ENCODE measurements at regions not wholly inside any gene's neighbourhood (a gene's known extent, or its start where the extent isn't known, plus 50 kb on each side); places are given as distances from the start of the nearest gene placed in this dataset.

DNA sequence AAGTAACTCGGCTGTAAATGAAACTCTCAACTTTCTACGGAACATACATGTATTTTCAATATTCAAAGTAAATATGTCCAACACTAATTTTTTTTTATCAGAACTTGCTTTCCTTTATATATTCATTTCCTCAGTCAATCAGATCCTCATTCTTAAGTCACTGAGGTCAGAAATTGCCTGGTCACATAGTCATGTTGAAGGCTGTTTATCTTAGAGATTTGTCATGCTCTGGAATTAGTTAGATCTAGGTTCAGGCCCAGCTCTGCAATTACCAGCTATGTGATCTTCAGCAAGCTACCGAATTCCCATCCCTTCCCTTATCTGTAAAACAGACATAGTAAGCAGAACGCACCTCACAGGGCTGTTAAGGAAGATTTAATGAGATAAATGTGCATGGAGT is 228.8 kb downstream of the SPCS3 start:
- no peaks in the 10 kb centered on the region for H3K27me3 Mint-ChIP-seq (ENCODE audit: low read depth, poor library complexity)
- H3K4me1 Mint-ChIP-seq, result peaks cover 38% of the 10 kb centered on the region
- peak overlapping the region; percentile 54 for H3K27ac Mint-ChIP-seq
- no peak for DNase-seq
- TF ChIP-seq, protein P1, sequence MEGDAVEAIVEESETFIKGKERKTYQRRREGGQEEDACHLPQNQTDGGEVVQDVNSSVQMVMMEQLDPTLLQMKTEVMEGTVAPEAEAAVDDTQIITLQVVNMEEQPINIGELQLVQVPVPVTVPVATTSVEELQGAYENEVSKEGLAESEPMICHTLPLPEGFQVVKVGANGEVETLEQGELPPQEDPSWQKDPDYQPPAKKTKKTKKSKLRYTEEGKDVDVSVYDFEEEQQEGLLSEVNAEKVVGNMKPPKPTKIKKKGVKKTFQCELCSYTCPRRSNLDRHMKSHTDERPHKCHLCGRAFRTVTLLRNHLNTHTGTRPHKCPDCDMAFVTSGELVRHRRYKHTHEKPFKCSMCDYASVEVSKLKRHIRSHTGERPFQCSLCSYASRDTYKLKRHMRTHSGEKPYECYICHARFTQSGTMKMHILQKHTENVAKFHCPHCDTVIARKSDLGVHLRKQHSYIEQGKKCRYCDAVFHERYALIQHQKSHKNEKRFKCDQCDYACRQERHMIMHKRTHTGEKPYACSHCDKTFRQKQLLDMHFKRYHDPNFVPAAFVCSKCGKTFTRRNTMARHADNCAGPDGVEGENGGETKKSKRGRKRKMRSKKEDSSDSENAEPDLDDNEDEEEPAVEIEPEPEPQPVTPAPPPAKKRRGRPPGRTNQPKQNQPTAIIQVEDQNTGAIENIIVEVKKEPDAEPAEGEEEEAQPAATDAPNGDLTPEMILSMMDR (IDR thresholded peaks at IDR 0.05), result no peak
- H3K4me3 Mint-ChIP-seq, result no peak overlapping the region
- H3K9me3 Mint-ChIP-seq, result peaks cover 10% of the 10 kb centered on the region
- no peaks in the 10 kb centered on the region for H3K36me3 Mint-ChIP-seq (ENCODE audit: low read depth)

GRCh38 chr4:176549161-176549865 is 229.5 kb downstream of the SPCS3 start:
- TF ChIP-seq, protein P1 (IDR thresholded peaks at IDR 0.05), result no peak
- DNase-seq, result no peak
- Mint-ChIP-seq H3K4me1 (peaks cover 38% of the 10 kb centered on the region), H3K36me3 (ENCODE audit: low read depth) (no peaks in the 10 kb centered on the region), H3K27ac (peak overlapping the region; percentile 54), H3K4me3 (no peak overlapping the region), H3K27me3 (ENCODE audit: low read depth, poor library complexity) (no peaks in the 10 kb centered on the region), H3K9me3 (peaks cover 10% of the 10 kb centered on the region)

DNA sequence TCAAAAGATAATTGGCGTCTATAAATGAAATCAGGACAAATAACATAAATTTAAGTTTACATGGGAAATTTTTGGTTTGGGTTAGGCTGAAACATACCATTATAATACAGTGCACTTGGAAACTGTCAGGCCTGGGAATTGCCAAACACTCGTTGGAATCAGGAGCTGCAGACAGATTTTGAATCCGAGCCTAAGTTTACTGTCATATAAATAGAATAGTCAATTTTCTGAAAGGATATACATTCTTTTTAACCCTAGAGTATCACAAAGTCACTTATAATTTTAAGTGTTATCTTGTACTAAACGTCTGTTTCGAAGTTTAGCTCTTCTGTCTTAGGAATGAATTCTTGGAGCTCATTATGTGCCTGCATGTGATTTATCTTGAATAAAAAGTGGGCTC is 234.1 kb downstream of the VEGFC start:
- no peak overlapping the region for H3K4me3 Mint-ChIP-seq
- H3K9me3 Mint-ChIP-seq, result no peaks in the 10 kb centered on the region
- DNase-seq, result no peak
- no peaks in the 10 kb centered on the region for H3K36me3 Mint-ChIP-seq (ENCODE audit: low read depth)
- H3K27ac Mint-ChIP-seq, result no peak overlapping the region
- TF ChIP-seq, protein P1 (IDR thresholded peaks at IDR 0.05), result no peak
- H3K27me3 Mint-ChIP-seq (ENCODE audit: low read depth, poor library complexity), result peaks cover 6% of the 10 kb centered on the region
- peaks cover 6% of the 10 kb centered on the region for H3K4me1 Mint-ChIP-seq

- H3K27ac Mint-ChIP-seq, result peak overlapping the region; percentile 0
- TF ChIP-seq, protein P1 (IDR thresholded peaks at IDR 0.05), result no peak
- H3K36me3 Mint-ChIP-seq (ENCODE audit: low read depth), result no peaks in the 10 kb centered on the region
- H3K4me3 Mint-ChIP-seq, result no peak overlapping the region
- peaks cover 6% of the 10 kb centered on the region for H3K27me3 Mint-ChIP-seq (ENCODE audit: low read depth, poor library complexity)
- no peak for DNase-seq
- H3K4me1 Mint-ChIP-seq, result peaks cover 6% of the 10 kb centered on the region
- no peaks in the 10 kb centered on the region for H3K9me3 Mint-ChIP-seq
Measured at GRCh38 chr4:176561368-176561767, 231.4 kb downstream of the VEGFC start.

GRCh38 chr4:176563591-176563990 is 229.1 kb downstream of the VEGFC start:
- no peaks in the 10 kb centered on the region for H3K36me3 Mint-ChIP-seq (ENCODE audit: low read depth)
- TF ChIP-seq, protein P1 (IDR thresholded peaks at IDR 0.05), result no peak
- no peak overlapping the region for H3K27ac Mint-ChIP-seq
- peaks cover 6% of the 10 kb centered on the region for H3K4me1 Mint-ChIP-seq
- no peak overlapping the region for H3K4me3 Mint-ChIP-seq
- peaks cover 6% of the 10 kb centered on the region for H3K27me3 Mint-ChIP-seq (ENCODE audit: low read depth, poor library complexity)
- no peaks in the 10 kb centered on the region for H3K9me3 Mint-ChIP-seq
- DNase-seq, result no peak

DNA sequence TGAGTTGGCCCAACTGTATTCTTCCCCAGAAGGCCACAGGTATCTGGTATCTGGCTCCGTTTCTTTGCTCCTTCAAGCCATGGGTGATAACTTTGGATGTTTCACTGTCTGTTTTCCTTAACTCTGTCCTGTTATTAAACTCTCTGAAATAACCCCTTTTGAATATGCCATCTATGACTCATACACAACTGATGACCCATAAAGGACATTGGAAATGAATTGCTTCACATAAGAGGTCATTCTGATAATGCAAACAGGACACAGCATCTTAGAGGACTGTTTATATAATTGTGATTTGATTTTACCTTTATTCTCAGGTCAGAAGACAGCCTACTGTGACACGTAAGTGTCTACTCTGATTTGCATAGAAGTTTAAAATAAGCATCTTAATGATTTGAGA is 227.7 kb downstream of the VEGFC start:
- no peak overlapping the region for H3K4me3 Mint-ChIP-seq
- H3K27ac Mint-ChIP-seq, result no peak overlapping the region
- no peak for DNase-seq
- TF ChIP-seq, protein P1 (IDR thresholded peaks at IDR 0.05), result no peak
- H3K4me1 Mint-ChIP-seq, result peaks cover 6% of the 10 kb centered on the region
- H3K9me3 Mint-ChIP-seq, result no peaks in the 10 kb centered on the region
- no peaks in the 10 kb centered on the region for H3K36me3 Mint-ChIP-seq (ENCODE audit: low read depth)
- H3K27me3 Mint-ChIP-seq (ENCODE audit: low read depth, poor library complexity), result peaks cover 6% of the 10 kb centered on the region

Measured in nephron progenitor cell (in vitro differentiated cells).